ENCODE measurements at regions not wholly inside any gene's neighbourhood (a gene's known extent, or its start where the extent isn't known, plus 50 kb on each side); places are given as distances from the start of the nearest gene placed in this dataset.

DNA sequence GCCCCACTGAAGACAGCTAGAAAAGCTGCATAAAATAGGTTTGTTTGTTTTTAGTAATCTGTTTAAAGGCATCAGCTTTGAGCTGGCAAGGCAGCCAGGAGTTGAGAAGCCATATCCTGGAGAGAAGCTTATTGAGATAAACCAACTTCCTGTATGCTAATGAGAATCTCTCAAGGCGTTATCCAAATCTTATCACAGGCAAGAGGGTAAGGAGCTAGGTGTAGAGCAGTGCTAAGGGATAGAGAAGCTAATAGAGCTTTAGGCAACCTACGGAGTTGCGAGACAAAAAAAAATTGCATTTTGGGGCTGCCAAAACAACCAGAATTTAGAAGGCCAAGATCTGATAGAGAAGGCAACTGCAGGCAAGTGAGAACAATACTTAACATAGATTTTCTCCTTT lies 641.6 kb downstream of the SH2D4B start:
- TF ChIP-seq SIN3A (IDR thresholded peaks at IDR 0.05; ENCODE audit: borderline replicate concordance, insufficient read depth, low read depth, low read length) (no peak), CTCF (IDR thresholded peaks at IDR 0.05) (no peak), TCF7L2 (IDR thresholded peaks at IDR 0.05; ENCODE audit: low read depth, low read length) (no peak), POLR2AphosphoS5 (IDR thresholded peaks at IDR 0.05; ENCODE audit: low read depth, low read length) (no peak)
- TF ChIP-seq, protein P1, sequence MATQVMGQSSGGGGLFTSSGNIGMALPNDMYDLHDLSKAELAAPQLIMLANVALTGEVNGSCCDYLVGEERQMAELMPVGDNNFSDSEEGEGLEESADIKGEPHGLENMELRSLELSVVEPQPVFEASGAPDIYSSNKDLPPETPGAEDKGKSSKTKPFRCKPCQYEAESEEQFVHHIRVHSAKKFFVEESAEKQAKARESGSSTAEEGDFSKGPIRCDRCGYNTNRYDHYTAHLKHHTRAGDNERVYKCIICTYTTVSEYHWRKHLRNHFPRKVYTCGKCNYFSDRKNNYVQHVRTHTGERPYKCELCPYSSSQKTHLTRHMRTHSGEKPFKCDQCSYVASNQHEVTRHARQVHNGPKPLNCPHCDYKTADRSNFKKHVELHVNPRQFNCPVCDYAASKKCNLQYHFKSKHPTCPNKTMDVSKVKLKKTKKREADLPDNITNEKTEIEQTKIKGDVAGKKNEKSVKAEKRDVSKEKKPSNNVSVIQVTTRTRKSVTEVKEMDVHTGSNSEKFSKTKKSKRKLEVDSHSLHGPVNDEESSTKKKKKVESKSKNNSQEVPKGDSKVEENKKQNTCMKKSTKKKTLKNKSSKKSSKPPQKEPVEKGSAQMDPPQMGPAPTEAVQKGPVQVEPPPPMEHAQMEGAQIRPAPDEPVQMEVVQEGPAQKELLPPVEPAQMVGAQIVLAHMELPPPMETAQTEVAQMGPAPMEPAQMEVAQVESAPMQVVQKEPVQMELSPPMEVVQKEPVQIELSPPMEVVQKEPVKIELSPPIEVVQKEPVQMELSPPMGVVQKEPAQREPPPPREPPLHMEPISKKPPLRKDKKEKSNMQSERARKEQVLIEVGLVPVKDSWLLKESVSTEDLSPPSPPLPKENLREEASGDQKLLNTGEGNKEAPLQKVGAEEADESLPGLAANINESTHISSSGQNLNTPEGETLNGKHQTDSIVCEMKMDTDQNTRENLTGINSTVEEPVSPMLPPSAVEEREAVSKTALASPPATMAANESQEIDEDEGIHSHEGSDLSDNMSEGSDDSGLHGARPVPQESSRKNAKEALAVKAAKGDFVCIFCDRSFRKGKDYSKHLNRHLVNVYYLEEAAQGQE (IDR thresholded peaks at IDR 0.05; ENCODE audit: insufficient read depth in 1 of 2, low read depth in 2 of 2, low read length in 1 of 2) = no peak

Measured in Panc1 (cell line).